HG02642 (cell line): ENCODE measurements at regions not wholly inside any gene's neighbourhood (a gene's known extent, or its start where the extent isn't known, plus 50 kb on each side); places are given as distances from the start of the nearest gene placed in this dataset.

Source experiments
- ATAC-seq: cut with Tn5 transposase; IDR thresholded peaks from one replicate; pipeline ENCODE4 v1.9.1; 2021; ENCODE audit warnings: mild to moderate bottlenecking; ENCODE audit not compliant: unreplicated experiment, poor library complexity

DNA sequence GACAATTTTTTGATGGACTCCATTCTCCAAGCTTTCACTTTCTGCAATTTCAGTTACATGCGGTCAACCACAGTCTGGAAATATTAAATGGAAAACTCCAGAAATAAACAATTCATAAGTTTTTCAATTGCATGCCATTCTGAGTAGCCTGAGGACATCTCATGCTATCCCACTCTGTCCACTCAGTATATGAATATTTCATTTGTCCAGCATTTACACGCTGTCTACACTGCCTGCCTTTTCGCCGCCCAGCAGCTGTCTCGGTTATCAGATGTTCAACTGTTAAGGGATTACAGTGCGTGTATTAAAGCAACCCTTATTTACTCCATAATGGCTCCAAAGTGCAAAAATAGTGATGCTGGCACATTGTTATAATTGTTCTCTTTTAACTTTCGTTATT is 116.3 kb downstream of the ADSS2 start:
- no peak for ATAC-seq

DNA sequence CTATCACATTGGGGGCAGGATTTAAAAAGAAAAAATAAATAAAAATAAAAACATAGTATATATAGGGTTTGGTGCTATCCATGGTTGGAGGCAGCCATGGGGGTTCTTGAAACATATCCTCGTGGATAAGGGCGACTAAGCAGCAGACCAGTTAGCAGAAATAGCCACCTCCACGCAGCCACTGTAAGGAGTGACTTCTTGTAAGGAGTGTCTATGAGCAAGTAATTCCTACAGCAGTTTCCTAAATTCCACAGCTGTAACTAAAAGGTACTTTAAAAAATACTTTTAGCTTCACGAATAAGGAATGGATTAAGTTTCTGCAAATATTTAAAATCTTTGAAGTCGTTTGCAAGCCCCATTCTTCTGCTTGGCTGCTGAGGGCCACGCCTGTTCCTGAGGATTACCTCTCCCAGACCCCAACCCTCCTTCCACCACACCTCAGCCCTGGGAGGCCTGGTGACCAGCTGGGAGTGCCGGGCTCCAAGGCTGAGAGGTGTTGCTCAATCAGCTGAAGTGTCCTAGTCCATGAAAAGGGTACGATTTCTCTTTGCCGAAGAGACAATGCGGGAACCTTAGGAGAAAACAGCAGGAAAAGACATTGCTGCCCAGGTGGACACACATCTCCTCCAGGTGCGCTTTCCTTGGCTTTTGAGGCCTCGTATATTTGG is 115.3 kb downstream of the ADSS2 start:
- ATAC-seq, result no peak

GRCh38 chr1:244337839-244338238 is 113.9 kb downstream of the ADSS2 start:
- ATAC-seq, result no peak

DNA sequence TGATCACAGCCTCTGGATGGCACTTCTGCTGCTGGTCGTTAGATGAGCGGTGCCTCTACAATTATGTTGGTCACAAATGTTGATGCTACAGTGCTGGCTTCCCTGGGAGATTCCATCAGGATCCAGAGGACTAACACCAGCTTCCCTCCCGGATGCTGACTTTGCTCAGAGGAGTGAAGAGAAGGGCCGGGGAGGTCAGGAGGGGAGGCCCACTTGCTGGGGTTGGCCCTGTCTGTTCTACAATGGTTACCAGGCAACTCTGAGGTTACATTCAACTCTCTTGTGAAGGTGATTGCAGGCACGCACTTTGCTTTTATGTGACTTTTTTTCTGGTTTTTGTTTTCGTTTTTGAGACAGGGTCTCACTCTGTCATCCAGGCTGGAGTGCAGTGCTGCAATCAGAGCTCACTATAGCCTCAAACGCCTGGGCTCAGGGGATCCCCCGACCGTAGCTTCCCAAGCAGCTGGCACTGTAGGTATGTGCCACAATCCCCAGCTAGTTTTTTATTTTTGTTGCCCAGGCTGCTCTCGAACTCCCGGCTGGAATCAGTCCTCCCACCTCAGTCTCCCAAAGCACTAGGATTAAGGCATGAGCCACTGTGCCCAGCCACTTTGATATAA is 112.5 kb downstream of the ADSS2 start:
- ATAC-seq, result no peak

- no peak for ATAC-seq
These were observed 111.9 kb downstream of the ADSS2 start for GRCh38 chr1:244339776-244340175.

- no peak for ATAC-seq
These were observed 111.3 kb downstream of the ADSS2 start for GRCh38 chr1:244340396-244340795.

DNA sequence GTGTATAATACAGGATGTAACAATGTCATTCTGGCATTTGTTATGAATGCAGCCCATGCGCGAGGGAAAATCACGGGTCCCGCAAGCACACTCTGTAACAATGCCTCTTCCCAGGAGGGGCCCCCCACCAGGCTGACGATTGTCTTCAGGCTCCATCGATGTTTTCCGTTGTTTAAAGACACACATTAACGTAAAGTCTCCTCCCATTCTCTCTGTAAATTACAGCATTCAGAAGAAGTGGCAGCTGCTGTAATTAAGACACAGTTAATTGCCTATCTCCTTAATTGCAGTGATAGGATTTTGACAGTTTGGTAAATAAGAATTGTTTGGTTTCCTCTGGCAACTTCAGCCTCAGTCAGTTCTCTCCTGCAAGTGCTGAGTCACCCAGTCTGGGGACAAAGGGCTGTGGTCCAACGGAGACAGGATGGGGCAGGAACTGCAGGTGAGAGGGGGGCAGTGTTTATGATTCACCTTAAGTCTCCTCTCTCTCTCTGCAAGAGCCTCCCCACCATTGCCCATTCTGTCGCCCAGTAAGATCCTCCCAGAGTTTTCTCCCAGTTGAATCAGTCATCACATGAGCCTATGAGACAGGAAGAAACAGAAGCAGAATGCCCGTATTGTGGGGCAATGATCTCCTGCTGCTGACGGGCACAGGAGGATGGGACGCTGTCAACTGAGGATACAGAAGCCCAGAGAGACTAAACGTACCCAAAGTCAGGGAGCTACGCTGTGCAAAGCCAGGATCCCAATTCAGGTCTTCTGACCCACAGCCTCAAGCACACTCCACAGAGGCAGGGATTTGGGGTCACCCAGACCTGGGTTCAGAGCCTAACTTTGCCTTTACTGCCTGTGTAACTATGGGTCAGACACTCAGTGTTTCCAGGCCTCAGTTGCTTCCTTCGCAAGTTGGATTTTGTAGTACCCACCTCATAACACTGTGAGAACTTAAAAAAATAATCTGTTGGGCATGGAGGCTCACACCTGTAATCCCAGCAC is 110.0 kb downstream of the ADSS2 start:
- peak; percentile 63 for ATAC-seq

- no peak for ATAC-seq
These were observed 107.7 kb downstream of the ADSS2 start for GRCh38 chr1:244344001-244344400.

- ATAC-seq, result no peak
These were observed 104.6 kb downstream of the ADSS2 start for GRCh38 chr1:244346972-244347618.

- no peak for ATAC-seq
These were observed 103.8 kb downstream of the ADSS2 start for GRCh38 chr1:244347942-244348341.

GRCh38 chr1:244349103-244349531 is 102.6 kb downstream of the ADSS2 start:
- no peak for ATAC-seq

GRCh38 chr1:244349581-244350001 is 102.1 kb downstream of the ADSS2 start:
- ATAC-seq, result no peak

GRCh38 chr1:244350027-244350426 is 101.7 kb downstream of the ADSS2 start:
- peak; percentile 87 for ATAC-seq

DNA sequence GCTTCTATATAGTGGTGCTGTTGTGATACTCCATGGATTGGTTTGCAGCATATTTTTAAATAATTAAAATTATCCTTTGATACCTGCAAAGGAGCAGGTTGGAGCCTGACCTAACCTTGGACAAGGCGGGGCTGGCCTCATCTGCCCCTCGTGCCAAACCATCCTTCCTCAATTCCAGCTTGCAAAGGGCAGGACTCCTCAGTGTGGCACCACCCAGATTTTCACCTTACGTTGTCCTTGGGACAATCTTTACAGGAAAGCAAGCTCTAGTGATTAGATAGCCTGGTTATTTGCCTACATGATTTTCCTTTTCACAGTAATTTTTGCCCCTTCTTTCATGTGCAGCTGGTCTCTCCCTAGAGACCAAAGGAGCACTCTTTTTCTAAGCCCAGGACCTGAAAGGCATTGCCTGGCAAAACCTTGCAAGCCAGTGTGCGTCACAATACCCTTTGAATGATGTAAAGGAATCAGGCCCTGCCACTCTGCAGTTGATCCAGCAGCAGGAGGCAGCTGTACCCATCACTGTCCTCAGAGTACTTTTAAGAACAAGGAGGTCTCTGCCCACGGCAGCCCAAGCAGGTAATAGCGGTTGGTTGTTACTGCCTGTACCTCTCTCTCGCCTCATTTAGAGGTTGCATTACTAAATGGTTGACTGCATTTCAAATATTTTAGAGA is 99.4 kb downstream of the ADSS2 start:
- no peak for ATAC-seq

DNA sequence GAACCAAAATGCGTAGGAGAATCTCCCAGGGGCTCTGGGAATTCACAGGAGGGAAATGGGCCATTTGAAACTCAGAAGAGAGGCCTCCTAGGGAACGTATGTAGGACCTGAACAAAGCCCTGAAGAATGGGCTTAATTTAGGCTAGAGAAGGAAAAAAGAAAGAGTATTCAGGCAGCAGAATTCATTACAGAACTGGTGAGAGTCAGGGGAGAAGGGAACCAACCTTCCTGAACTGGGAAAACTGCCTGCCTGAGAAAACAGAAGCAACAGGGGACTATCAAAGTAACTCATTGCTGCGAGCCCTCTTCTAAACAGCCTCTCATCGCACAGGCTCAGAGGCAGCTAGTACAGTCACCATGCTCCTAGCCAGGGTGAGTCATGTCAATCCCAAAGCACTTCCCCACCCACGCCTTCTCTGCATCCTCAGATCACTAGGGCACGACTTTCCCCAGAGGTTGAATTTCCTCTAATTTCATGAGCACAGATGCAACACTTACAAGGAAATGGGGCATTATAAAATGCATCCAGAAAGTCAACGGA is 98.1 kb downstream of the ADSS2 start:
- peak; percentile 58 for ATAC-seq

- no peak for ATAC-seq
These were observed 96.9 kb downstream of the ADSS2 start for GRCh38 chr1:244354810-244355278.

DNA sequence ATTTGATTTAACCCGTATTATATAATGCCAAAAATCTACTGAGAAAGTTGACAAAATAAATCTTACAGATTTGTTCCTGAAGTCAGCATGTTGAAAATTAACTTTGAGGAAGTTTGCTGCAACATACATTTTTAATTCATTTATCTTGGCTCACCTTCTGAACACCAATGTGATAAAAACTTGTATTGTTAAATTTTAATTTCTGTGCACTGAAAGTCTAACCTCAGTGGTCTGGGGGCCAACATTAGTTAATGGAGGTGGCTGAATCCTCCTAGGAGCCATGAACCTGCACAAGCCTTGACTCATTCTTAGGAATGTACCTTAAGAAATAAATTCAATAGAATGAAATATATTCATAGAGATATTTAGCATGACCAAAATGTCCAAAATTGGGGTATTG is 95.3 kb downstream of the ADSS2 start:
- no peak for ATAC-seq
